ENCODE measurements at regions not wholly inside any gene's neighbourhood (a gene's known extent, or its start where the extent isn't known, plus 50 kb on each side); places are given as distances from the start of the nearest gene placed in this dataset.

- Histone ChIP-seq H3K36me3 (no peaks in the 10 kb centered on the region), H3K4me2 (no peak overlapping the region), H3K9ac (no peak overlapping the region), H3K4me1 (no peaks in the 10 kb centered on the region), H3K27me3 (no peaks in the 10 kb centered on the region), H3K4me3 (no peak overlapping the region), H4K20me1 (no peaks in the 10 kb centered on the region), H3K9me3 (replicated peaks in 1 of 11) (peaks cover 0 to 6% (median 0%) of the 10 kb centered on the region in 11 experiments; a peak in 3 of 22 replicates), H3K27ac (no peak overlapping the region)
- TF ChIP-seq Cebpa-rat (IDR thresholded peaks at IDR 0.05) = no peak
Measured at GRCh38 chr10:16274911-16275310, 161.9 kb upstream of the PTER start.

GRCh38 chr10:16280595-16280994 is 156.2 kb upstream of the PTER start:
- no peak for TF ChIP-seq Cebpa-rat (IDR thresholded peaks at IDR 0.05)
- Histone ChIP-seq H3K9me3 (replicated peaks in 1 of 11) (peaks cover 0 to 6% (median 0%) of the 10 kb centered on the region in 11 experiments; a peak in 3 of 22 replicates), H3K9ac (no peak overlapping the region), H3K4me2 (no peak overlapping the region), H4K20me1 (no peaks in the 10 kb centered on the region), H3K27ac (no peak overlapping the region), H3K36me3 (no peaks in the 10 kb centered on the region), H3K27me3 (no peaks in the 10 kb centered on the region), H3K4me3 (no peak overlapping the region), H3K4me1 (no peaks in the 10 kb centered on the region)

DNA sequence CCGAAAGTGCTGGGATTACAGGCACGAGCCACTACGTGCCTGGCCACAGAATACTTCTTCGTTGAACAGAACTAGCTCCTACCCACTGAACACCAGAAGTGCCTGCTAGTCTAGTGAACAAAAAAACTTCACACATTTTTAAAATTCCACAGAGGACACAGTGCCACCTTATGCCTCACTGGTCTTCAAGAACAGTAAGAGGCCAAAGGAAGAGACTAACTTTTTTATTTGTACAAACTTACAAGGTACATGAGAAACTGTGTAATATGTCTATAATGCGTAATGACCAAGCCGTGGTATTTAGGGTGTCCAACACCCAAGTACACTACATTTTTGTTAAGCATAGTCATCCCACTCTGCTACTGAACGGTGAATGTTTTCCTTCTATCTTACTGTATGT is 144.4 kb upstream of the PTER start:
- Histone ChIP-seq H3K9ac (no peak overlapping the region), H3K36me3 (no peaks in the 10 kb centered on the region), H3K27me3 (no peaks in the 10 kb centered on the region), H4K20me1 (no peaks in the 10 kb centered on the region), H3K9me3 (replicated peaks in 1 of 11) (no peaks in the 10 kb centered on the region), H3K4me3 (no peak overlapping the region), H3K4me1 (no peaks in the 10 kb centered on the region), H3K4me2 (no peak overlapping the region), H3K27ac (no peak overlapping the region)
- TF ChIP-seq Cebpa-rat (IDR thresholded peaks at IDR 0.05) = no peak

- no peak overlapping the region for H3K4me2 ChIP-seq
- no peak overlapping the region for H3K9ac ChIP-seq
- no peaks in the 10 kb centered on the region for H4K20me1 ChIP-seq
- H3K27ac ChIP-seq = no peak overlapping the region
- H3K9me3 ChIP-seq (replicated peaks in 1 of 11) = no peaks in the 10 kb centered on the region
- no peak overlapping the region for H3K4me3 ChIP-seq
- no peaks in the 10 kb centered on the region for H3K36me3 ChIP-seq
- H3K27me3 ChIP-seq = no peaks in the 10 kb centered on the region
- no peaks in the 10 kb centered on the region for H3K4me1 ChIP-seq
- TF ChIP-seq Cebpa-rat (IDR thresholded peaks at IDR 0.05) = no peak
Measured at GRCh38 chr10:16297069-16297468, 139.7 kb upstream of the PTER start.

DNA sequence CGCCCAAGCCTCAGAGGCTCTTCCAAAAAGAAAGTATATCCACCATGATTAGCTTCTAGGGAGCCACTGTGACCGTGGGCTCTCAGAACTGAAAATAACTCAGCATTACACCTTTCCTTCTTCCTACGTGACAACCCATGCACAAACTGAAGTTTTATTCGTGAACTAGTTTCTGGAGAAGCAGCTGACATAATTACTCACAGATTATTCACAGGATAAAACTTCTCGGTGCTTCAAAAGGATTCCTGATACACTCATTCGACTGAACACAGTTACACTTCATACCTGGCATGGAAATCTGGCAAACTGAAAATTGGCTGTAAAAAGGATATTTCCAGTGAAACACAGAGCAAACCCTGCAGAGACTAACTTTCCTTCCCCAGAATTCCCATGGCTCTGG is 139.2 kb upstream of the PTER start:
- no peak overlapping the region for H3K4me2 ChIP-seq
- H3K27ac ChIP-seq = no peak overlapping the region
- H3K27me3 ChIP-seq = no peaks in the 10 kb centered on the region
- H3K9me3 ChIP-seq (replicated peaks in 1 of 11) = no peaks in the 10 kb centered on the region
- H4K20me1 ChIP-seq = no peaks in the 10 kb centered on the region
- no peaks in the 10 kb centered on the region for H3K4me1 ChIP-seq
- no peak overlapping the region for H3K9ac ChIP-seq
- no peaks in the 10 kb centered on the region for H3K36me3 ChIP-seq
- TF ChIP-seq Cebpa-rat (IDR thresholded peaks at IDR 0.05) = no peak
- H3K4me3 ChIP-seq = no peak overlapping the region

- no peak for TF ChIP-seq Cebpa-rat (IDR thresholded peaks at IDR 0.05)
- Histone ChIP-seq H3K9ac (no peak overlapping the region), H3K9me3 (replicated peaks in 1 of 11) (peaks cover 6 to 14% (median 11%) of the 10 kb centered on the region in 11 experiments; a peak in 13 of 22 replicates), H3K36me3 (no peaks in the 10 kb centered on the region), H3K4me1 (no peaks in the 10 kb centered on the region), H3K27ac (no peak overlapping the region), H4K20me1 (no peaks in the 10 kb centered on the region), H3K4me2 (no peak overlapping the region), H3K27me3 (no peaks in the 10 kb centered on the region), H3K4me3 (no peak overlapping the region)
Measured at GRCh38 chr10:16304311-16304710, 132.5 kb upstream of the PTER start.

- no peaks in the 10 kb centered on the region for H3K27me3 ChIP-seq
- no peak for TF ChIP-seq Cebpa-rat (IDR thresholded peaks at IDR 0.05)
- no peaks in the 10 kb centered on the region for H3K4me1 ChIP-seq
- peaks cover 21 to 37% (median 29%) of the 10 kb centered on the region in 11 experiments; a peak in 21 of 22 replicates for H3K9me3 ChIP-seq (replicated peaks in 1 of 11)
- no peak overlapping the region for H3K4me2 ChIP-seq
- no peaks in the 10 kb centered on the region for H4K20me1 ChIP-seq
- H3K9ac ChIP-seq = no peak overlapping the region
- H3K27ac ChIP-seq = no peak overlapping the region
- no peaks in the 10 kb centered on the region for H3K36me3 ChIP-seq
- H3K4me3 ChIP-seq = no peak overlapping the region
Measured at GRCh38 chr10:16310440-16310839, 126.4 kb upstream of the PTER start.

DNA sequence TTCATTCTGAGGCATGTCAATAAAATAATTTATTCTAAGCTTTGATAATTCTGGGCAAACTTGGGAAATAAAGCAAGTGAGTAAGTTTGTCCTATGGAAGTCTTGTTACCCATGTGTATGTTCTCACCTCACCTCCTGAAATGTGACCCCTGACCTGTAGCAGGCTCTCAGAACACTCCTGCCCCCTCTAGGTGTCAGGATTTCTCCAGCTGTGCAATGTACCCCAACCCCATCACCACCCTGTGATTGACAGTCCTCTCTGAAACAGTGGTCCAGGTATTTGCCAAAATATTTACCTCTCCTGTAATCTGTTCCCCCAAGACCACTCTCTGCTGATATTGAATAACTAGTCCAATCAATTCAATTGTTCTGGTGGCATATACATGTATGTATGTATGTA is 122.6 kb upstream of the PTER start:
- Histone ChIP-seq H3K36me3 (no peaks in the 10 kb centered on the region), H3K27me3 (no peaks in the 10 kb centered on the region), H3K27ac (no peak overlapping the region), H4K20me1 (no peaks in the 10 kb centered on the region), H3K4me2 (no peak overlapping the region), H3K9ac (no peak overlapping the region), H3K4me1 (no peaks in the 10 kb centered on the region), H3K4me3 (no peak overlapping the region), H3K9me3 (replicated peaks in 1 of 11) (peaks cover 16 to 27% (median 20%) of the 10 kb centered on the region in 11 experiments; a peak in 21 of 22 replicates)
- TF ChIP-seq Cebpa-rat (IDR thresholded peaks at IDR 0.05) = no peak

DNA sequence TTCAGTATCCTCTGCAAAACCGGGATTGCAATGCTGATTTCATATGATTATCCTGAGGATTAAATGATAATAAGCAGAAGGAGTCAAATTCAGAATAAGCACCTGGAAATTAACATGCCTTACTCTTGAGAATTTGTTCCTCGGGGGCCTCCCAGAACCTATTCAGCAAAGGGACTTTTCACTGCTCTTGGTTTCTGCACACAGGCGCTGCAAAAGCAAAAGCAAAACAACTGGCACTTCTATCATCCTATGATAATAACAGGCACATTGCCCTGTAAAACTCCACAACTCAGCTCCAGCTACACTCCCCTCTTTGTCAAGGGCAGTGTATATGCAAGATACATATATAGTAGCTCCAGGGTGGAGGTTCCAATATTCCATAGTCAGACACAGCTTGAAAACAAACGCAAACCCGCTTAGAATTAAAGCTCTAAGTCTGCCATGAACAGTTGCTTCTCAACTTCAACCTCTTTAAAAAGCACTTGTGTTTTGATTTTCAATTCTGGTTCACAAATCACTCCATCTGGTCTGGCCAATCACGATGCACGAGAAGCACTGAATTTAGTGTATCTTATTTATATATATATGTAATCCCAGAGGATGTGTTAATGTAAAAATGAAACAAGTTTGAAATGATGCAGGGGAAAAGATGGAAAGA is 119.9 kb upstream of the PTER start:
- Histone ChIP-seq H4K20me1 (no peaks in the 10 kb centered on the region), H3K27ac (no peak overlapping the region), H3K9me3 (replicated peaks in 1 of 11) (0 out of 22 replicates have a peak, but pooled peaks cover 0 to 2% (median 0%) of the 10 kb centered on the region in 11 experiments), H3K4me2 (no peak overlapping the region), H3K4me1 (no peaks in the 10 kb centered on the region), H3K9ac (no peak overlapping the region), H3K4me3 (no peak overlapping the region), H3K27me3 (no peaks in the 10 kb centered on the region), H3K36me3 (no peaks in the 10 kb centered on the region)
- no peak for TF ChIP-seq Cebpa-rat (IDR thresholded peaks at IDR 0.05)

GRCh38 chr10:16341637-16342036 is 95.2 kb upstream of the PTER start:
- Histone ChIP-seq H3K4me2 (no peak overlapping the region), H4K20me1 (no peaks in the 10 kb centered on the region), H3K27ac (no peak overlapping the region), H3K9me3 (replicated peaks in 1 of 11) (no peaks in the 10 kb centered on the region), H3K36me3 (no peaks in the 10 kb centered on the region), H3K9ac (no peak overlapping the region), H3K27me3 (no peaks in the 10 kb centered on the region), H3K4me1 (no peaks in the 10 kb centered on the region), H3K4me3 (no peak overlapping the region)
- TF ChIP-seq Cebpa-rat (IDR thresholded peaks at IDR 0.05) = no peak

All from BLaER1 treated with 17β-estradiol and CSF1 and Interleukin-3, amounts not matched to agents 10 nM and 100 nM (cell line).